Spleen (tissue), 7 donors: ENCODE measurements at regions not wholly inside any gene's neighbourhood (a gene's known extent, or its start where the extent isn't known, plus 50 kb on each side); places are given as distances from the start of the nearest gene placed in this dataset.

Experiments
- POLR2A ChIP-seq, 3 donors: fragments of 450-650 bp; IDR thresholded peaks; one replicate each; pipeline ENCODE4 v1.5.1; 2017; ENCODE audit warnings: antibody characterized with exemption in 3 of 3, mild to moderate bottlenecking in 1 of 3
- TF ChIP-seq, protein P1 (sequence below), 11 experiments: fragments of 200-600 bp in 7 of 11; fragments of 450-650 bp in 4 of 11; sonication (generic) in 4 of 11; IDR thresholded peaks in 8 of 11; conservative IDR thresholded peaks in 3 of 11; 1 replicate in 7 of 11; 2 replicates in 4 of 11; pipeline versions ENCODE4 v1.4.0 to v1.8.0; 2016 to 2021; ENCODE audit warnings: antibody characterized with exemption in 11 of 11, inconsistent platforms in 4 of 11, mild to moderate bottlenecking in 1 of 11
- donor health status: DM: no; HTN: no; CAD: no; lungs with moderate emphysema.
- donor health status: DM: no; HTN: no; CAD: no.
- donor health status: DM: no; HTN: no; CAD: no.

GRCh38 chr6:145116591-145117178 lies 618.6 kb downstream of the EPM2A start:
- TF ChIP-seq POLR2A (IDR thresholded peaks at IDR 0.05) = no peak
- TF ChIP-seq, protein P1, sequence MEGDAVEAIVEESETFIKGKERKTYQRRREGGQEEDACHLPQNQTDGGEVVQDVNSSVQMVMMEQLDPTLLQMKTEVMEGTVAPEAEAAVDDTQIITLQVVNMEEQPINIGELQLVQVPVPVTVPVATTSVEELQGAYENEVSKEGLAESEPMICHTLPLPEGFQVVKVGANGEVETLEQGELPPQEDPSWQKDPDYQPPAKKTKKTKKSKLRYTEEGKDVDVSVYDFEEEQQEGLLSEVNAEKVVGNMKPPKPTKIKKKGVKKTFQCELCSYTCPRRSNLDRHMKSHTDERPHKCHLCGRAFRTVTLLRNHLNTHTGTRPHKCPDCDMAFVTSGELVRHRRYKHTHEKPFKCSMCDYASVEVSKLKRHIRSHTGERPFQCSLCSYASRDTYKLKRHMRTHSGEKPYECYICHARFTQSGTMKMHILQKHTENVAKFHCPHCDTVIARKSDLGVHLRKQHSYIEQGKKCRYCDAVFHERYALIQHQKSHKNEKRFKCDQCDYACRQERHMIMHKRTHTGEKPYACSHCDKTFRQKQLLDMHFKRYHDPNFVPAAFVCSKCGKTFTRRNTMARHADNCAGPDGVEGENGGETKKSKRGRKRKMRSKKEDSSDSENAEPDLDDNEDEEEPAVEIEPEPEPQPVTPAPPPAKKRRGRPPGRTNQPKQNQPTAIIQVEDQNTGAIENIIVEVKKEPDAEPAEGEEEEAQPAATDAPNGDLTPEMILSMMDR (IDR thresholded peaks at IDR 0.05 in 8 of 11, conservative IDR thresholded peaks at IDR 0.05 in 3 of 11) = no peak
